Hepatocyte (in vitro differentiated cells): ENCODE measurements at regions not wholly inside any gene's neighbourhood (a gene's known extent, or its start where the extent isn't known, plus 50 kb on each side); places are given as distances from the start of the nearest gene placed in this dataset.
A peak's percentile ranks its signal among the peaks of the same experiment; 100 is the strongest.

ENCODE experiments used
- DNase-seq: peaks from one replicate; pipeline ENCODE4 v3.0.0-alpha.2; 2016; ENCODE audit warnings: low spot score
- H2AFZ ChIP-seq: fragments of 200-600 bp; sonication (generic); 2 replicates; pipeline ENCODE4 v1.6.0; 2016; ENCODE audit warnings: antibody characterized with exemption, mild to moderate bottlenecking
- H3K27ac ChIP-seq: fragments of 200-600 bp; sonication (generic); 2 replicates; pipeline ENCODE4 v1.5.1; 2016; ENCODE audit warnings: mild to moderate bottlenecking
- H3K27me3 ChIP-seq: fragments of 200-600 bp; sonication (generic); 2 replicates; pipeline ENCODE4 v1.6.1; 2016
- H3K36me3 ChIP-seq: fragments of 200-600 bp; sonication (generic); replicated peaks from 2 replicates; pipeline ENCODE4 v1.5.1; 2016; ENCODE audit warnings: low read depth; ENCODE audit not compliant: insufficient read depth
- H3K4me1 ChIP-seq: fragments of 200-600 bp; sonication (generic); 2 replicates; pipeline ENCODE4 v1.5.1; 2016; ENCODE audit warnings: mild to moderate bottlenecking, moderate library complexity; ENCODE audit not compliant: insufficient read depth
- H3K4me2 ChIP-seq: fragments of 200-600 bp; sonication (generic); 2 replicates; pipeline ENCODE4 v1.6.0; 2016
- H3K4me3 ChIP-seq: fragments of 200-600 bp; sonication (generic); 2 replicates; pipeline ENCODE4 v1.5.1; 2016; ENCODE audit warnings: mild to moderate bottlenecking
- H3K79me2 ChIP-seq: fragments of 200-600 bp; sonication (generic); 2 replicates; pipeline ENCODE4 v1.6.0; 2017; ENCODE audit warnings: mild to moderate bottlenecking
- H3K9me2 ChIP-seq: fragments of 200-600 bp; sonication (generic); replicated peaks from 2 replicates; pipeline ENCODE4 v1.6.0; 2017; ENCODE audit warnings: mild to moderate bottlenecking; ENCODE audit not compliant: insufficient read depth
- H3K9me3 ChIP-seq: fragments of 200-600 bp; sonication (generic); 2 replicates; pipeline ENCODE4 v1.5.1; 2016; ENCODE audit warnings: low read depth, mild to moderate bottlenecking
- H4K20me1 ChIP-seq: fragments of 200-600 bp; sonication (generic); 2 replicates; pipeline ENCODE4 v1.6.0; 2016; ENCODE audit warnings: mild to moderate bottlenecking; ENCODE audit not compliant: insufficient read depth, poor library complexity, severe bottlenecking
- EZH2 ChIP-seq: fragments of 200-600 bp; sonication (generic); IDR thresholded peaks from 2 replicates; pipeline ENCODE4 v1.6.1; 2016; ENCODE audit warnings: antibody characterized with exemption, mild to moderate bottlenecking, borderline replicate concordance
- EZH2phosphoT487 ChIP-seq: fragments of 200-600 bp; sonication (generic); IDR thresholded peaks from one replicate; pipeline ENCODE4 v1.6.1; 2018; ENCODE audit warnings: antibody characterized with exemption, mild to moderate bottlenecking, low read depth, moderate library complexity; ENCODE audit not compliant: unreplicated experiment, severe bottlenecking
- WGBS: methylation state at CpG from one replicate; pipeline ENCODE4 v1.1.6; 2016; ENCODE audit warnings: low lambda C conversion rate; ENCODE audit errors: missing lambda C conversion rate; 5-methylcytosine and 5-hydroxymethylcytosine counted together
- TF ChIP-seq, protein P1 (sequence below): fragments of 200-600 bp; sonication (generic); IDR thresholded peaks from 2 replicates; pipeline ENCODE4 v1.5.1; 2016; ENCODE audit warnings: antibody characterized with exemption, mild to moderate bottlenecking; ENCODE audit not compliant: poor library complexity

DNA sequence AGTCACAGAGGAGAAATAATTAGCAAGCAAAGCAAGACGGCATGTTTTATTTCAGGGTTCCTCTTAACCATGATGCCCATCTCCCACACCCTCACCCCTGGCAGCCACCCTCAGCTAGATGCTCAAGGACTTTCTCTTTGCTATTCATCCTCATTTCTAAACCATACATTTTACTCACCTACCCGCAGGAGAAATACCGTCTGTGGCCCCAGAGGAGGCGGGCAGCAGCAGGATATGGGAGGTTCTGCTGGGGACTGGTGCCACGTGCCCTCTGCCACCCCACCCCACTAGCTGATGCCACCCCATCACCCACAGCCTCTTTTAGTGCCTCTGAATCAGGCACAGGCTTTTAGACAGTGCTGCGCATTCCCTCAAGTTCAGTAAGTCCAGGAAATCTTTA is 168.7 kb upstream of the ITGB1 start:
- H3K4me2 ChIP-seq: no peak overlapping the region
- no peak for DNase-seq
- H3K9me2 ChIP-seq: no peaks in the 10 kb centered on the region
- 95% methylated on average over 6 of the region's 6 CpGs for WGBS
- no peak overlapping the region for H2AFZ ChIP-seq
- no peak overlapping the region for H3K4me3 ChIP-seq
- no peaks in the 10 kb centered on the region for H3K79me2 ChIP-seq
- H4K20me1 ChIP-seq: no peaks in the 10 kb centered on the region
- peak overlapping the region; percentile 37 for H3K27ac ChIP-seq
- H3K36me3 ChIP-seq: no peaks in the 10 kb centered on the region
- H3K27me3 ChIP-seq: no peaks in the 10 kb centered on the region
- no peaks in the 10 kb centered on the region for H3K4me1 ChIP-seq
- no peaks in the 10 kb centered on the region for H3K9me3 ChIP-seq
- no peak for TF ChIP-seq EZH2
- TF ChIP-seq EZH2phosphoT487: no peak
- TF ChIP-seq, protein P1, sequence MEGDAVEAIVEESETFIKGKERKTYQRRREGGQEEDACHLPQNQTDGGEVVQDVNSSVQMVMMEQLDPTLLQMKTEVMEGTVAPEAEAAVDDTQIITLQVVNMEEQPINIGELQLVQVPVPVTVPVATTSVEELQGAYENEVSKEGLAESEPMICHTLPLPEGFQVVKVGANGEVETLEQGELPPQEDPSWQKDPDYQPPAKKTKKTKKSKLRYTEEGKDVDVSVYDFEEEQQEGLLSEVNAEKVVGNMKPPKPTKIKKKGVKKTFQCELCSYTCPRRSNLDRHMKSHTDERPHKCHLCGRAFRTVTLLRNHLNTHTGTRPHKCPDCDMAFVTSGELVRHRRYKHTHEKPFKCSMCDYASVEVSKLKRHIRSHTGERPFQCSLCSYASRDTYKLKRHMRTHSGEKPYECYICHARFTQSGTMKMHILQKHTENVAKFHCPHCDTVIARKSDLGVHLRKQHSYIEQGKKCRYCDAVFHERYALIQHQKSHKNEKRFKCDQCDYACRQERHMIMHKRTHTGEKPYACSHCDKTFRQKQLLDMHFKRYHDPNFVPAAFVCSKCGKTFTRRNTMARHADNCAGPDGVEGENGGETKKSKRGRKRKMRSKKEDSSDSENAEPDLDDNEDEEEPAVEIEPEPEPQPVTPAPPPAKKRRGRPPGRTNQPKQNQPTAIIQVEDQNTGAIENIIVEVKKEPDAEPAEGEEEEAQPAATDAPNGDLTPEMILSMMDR: no peak

- Histone ChIP-seq H3K27ac (peak overlapping the region; percentile 78), H3K4me1 (no peaks in the 10 kb centered on the region), H3K79me2 (no peaks in the 10 kb centered on the region), H3K9me2 (no peaks in the 10 kb centered on the region), H3K9me3 (no peaks in the 10 kb centered on the region), H3K36me3 (no peaks in the 10 kb centered on the region), H3K27me3 (no peaks in the 10 kb centered on the region), H4K20me1 (no peaks in the 10 kb centered on the region), H3K4me2 (no peak overlapping the region), H2AFZ (no peak overlapping the region), H3K4me3 (no peak overlapping the region)
- no peak for DNase-seq
- no peak for TF ChIP-seq EZH2
- no peak for TF ChIP-seq EZH2phosphoT487
- TF ChIP-seq, protein P1: no peak
- 80% methylated on average over 15 of the region's 15 CpGs for WGBS
Measured at GRCh38 chr10:33125522-33126517, 167.8 kb upstream of the ITGB1 start.

- Histone ChIP-seq H3K27ac (no peak overlapping the region), H3K36me3 (no peaks in the 10 kb centered on the region), H3K9me2 (no peaks in the 10 kb centered on the region), H3K4me1 (no peaks in the 10 kb centered on the region), H3K79me2 (no peaks in the 10 kb centered on the region), H2AFZ (no peak overlapping the region), H3K9me3 (no peaks in the 10 kb centered on the region), H3K4me3 (no peak overlapping the region), H3K4me2 (no peak overlapping the region), H4K20me1 (no peaks in the 10 kb centered on the region), H3K27me3 (no peaks in the 10 kb centered on the region)
- TF ChIP-seq, protein P1: no peak
- no peak for TF ChIP-seq EZH2phosphoT487
- no peak for TF ChIP-seq EZH2
- DNase-seq: no peak
- 96% methylated on average over 5 of the region's 5 CpGs for WGBS
Measured at GRCh38 chr10:33125111-33125510, 167.1 kb upstream of the ITGB1 start.
